ENCODE measurements at regions not wholly inside any gene's neighbourhood (a gene's known extent, or its start where the extent isn't known, plus 50 kb on each side); places are given as distances from the start of the nearest gene placed in this dataset.

DNA sequence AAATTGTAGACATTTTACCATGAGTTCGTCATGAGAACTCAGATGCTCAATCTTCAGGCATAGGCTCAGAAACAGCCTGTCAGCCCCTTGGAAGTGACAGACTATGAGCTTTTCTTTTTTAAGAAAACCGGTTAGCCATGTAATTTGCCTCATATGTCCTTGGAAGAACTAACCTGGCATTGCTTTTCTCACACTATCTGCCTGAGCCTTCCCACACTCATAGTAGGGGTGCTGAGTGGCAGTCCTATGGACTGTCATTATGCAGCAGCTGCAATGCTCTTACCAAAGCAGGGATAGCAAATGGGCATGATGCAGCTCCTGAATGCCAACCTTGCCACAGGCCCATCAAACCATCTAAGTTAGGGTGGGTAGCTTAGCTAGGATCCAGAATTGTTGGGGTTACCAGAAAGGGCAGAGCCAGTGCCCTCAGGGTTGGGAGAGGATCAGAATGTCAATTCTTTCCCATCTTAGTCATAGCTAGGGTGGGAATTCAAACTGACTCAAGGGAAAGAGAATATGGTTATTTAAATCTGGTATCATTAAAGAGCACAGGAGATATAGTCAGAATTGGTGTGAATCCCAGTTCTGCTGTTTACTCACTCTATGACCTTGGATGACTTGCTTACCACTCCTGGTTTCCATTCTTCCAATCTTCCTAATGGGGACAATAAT, 230.6 kb upstream of the CPEB2 start:
- no peak overlapping the region for H3K27ac ChIP-seq (ENCODE audit: low read length)
- H3K27me3 ChIP-seq (ENCODE audit: control insufficient read depth, insufficient read depth, low read length): no peaks in the 10 kb centered on the region
- no peak overlapping the region for H3K4me3 ChIP-seq (ENCODE audit: low read length)
- H3K9me3 ChIP-seq (ENCODE audit: control insufficient read depth, low read depth, low read length): no peaks in the 10 kb centered on the region
- no peaks in the 10 kb centered on the region for H3K4me1 ChIP-seq (ENCODE audit: control insufficient read depth, insufficient read depth, low read length)
- no CpG with 5 or more reads among the region's 2 CpGs for WGBS (ENCODE audit: insufficient coverage, low lambda C conversion rate)
- H3K36me3 ChIP-seq (ENCODE audit: control insufficient read depth, insufficient read depth, low read length): no peaks in the 10 kb centered on the region
- no peak for DNase-seq

DNA sequence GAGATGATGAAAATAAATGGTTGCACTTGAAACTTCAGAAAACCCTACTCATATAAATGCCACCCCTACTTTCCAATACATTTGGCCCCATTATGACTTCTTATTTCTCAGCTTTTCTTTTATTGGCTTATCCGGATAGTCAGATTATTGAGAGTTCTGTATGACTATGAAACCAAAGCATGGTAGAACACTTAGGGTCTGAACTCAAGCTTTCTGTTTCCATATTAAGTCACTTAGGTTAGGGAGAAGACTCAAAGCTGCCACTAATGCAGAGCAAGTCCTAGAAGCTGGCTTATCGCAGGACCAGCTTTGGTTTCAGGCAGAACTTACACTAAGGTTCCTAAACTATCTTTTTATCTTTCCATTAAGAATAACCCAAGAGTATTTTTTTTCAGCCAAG, 229.9 kb upstream of the CPEB2 start:
- no peak for DNase-seq
- H3K4me1 ChIP-seq (ENCODE audit: control insufficient read depth, insufficient read depth, low read length): no peaks in the 10 kb centered on the region
- H3K27ac ChIP-seq (ENCODE audit: low read length): no peak overlapping the region
- H3K9me3 ChIP-seq (ENCODE audit: control insufficient read depth, low read depth, low read length): no peaks in the 10 kb centered on the region
- WGBS (ENCODE audit: insufficient coverage, low lambda C conversion rate): no CpG with 5 or more reads among the region's 2 CpGs
- H3K4me3 ChIP-seq (ENCODE audit: low read length): no peak overlapping the region
- no peaks in the 10 kb centered on the region for H3K36me3 ChIP-seq (ENCODE audit: control insufficient read depth, insufficient read depth, low read length)
- H3K27me3 ChIP-seq (ENCODE audit: control insufficient read depth, insufficient read depth, low read length): no peaks in the 10 kb centered on the region

DNA sequence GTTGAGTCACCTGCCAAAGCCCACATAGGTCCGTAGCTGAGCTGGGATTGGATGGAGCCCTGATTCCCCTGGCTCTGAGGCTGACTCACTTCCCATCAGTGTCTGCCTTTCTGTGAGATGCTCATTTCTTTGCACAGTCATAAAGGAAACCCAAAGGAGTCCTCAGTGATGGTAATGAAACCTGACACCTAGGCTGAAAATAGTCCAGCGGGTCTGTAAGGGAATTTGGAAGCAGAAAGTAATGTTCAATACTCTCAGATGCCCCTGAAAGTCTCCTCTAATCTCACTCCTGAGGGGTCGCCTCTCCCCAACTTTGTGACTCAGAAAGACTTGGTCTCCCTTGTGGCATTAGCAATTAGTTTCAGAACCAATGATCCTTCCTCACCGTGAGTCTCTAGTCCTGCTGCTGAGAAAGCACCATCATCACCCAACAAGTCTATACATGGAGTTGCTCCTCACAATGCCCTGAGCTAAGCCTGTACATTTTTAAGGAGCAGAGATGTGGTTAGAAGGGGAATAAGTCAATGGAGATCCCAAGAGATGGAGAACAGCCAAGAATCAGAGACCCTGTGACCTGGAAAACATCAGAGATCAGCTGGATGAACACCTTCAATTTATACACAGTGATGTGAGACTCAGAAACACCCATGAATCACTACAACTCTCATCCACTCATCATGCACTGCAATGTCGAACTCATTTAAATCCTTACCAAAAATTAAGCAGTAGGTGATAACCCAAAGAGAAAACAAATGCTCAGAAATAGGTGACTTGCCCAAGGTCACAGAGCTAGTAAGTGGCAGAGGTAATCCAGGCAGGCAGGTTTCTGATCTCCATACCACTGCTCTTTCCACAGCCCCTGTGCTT, 219.0 kb upstream of the CPEB2 start:
- no peak overlapping the region for H3K27ac ChIP-seq (ENCODE audit: low read length)
- H3K36me3 ChIP-seq (ENCODE audit: control insufficient read depth, insufficient read depth, low read length): no peaks in the 10 kb centered on the region
- no peak for DNase-seq
- H3K27me3 ChIP-seq (ENCODE audit: control insufficient read depth, insufficient read depth, low read length): no peaks in the 10 kb centered on the region
- 100% methylated on average over 1 of the region's 5 CpGs for WGBS (ENCODE audit: insufficient coverage, low lambda C conversion rate)
- no peak overlapping the region for H3K4me3 ChIP-seq (ENCODE audit: low read length)
- no peaks in the 10 kb centered on the region for H3K4me1 ChIP-seq (ENCODE audit: control insufficient read depth, insufficient read depth, low read length)
- H3K9me3 ChIP-seq (ENCODE audit: control insufficient read depth, low read depth, low read length): no peaks in the 10 kb centered on the region

DNA sequence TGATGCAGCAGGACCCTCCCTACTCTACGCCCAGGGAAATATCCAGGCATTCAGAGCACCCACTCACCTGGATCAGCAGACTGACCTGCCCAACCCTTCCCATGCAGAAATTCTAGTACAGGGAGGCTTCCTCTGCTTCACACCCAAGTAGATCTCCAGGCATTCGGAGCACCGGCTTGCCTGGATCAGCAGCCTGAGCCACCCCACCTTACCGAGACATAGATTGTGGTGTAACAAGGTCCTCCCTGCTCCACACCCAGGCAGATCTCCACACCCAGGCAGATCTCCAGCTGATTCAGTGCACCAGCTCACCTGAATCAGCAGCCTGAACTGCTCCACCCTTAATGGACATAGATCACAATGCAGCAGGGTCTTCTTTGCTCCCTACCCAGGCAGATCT, 215.1 kb upstream of the CPEB2 start:
- Histone ChIP-seq H3K27me3 (ENCODE audit: control insufficient read depth, insufficient read depth, low read length) (no peaks in the 10 kb centered on the region), H3K4me3 (ENCODE audit: low read length) (no peak overlapping the region), H3K27ac (ENCODE audit: low read length) (no peak overlapping the region), H3K36me3 (ENCODE audit: control insufficient read depth, insufficient read depth, low read length) (no peaks in the 10 kb centered on the region), H3K4me1 (ENCODE audit: control insufficient read depth, insufficient read depth, low read length) (no peaks in the 10 kb centered on the region), H3K9me3 (ENCODE audit: control insufficient read depth, low read depth, low read length) (no peaks in the 10 kb centered on the region)
- no peak for DNase-seq
- no CpG with 5 or more reads among the region's 4 CpGs for WGBS (ENCODE audit: insufficient coverage, low lambda C conversion rate)

DNA sequence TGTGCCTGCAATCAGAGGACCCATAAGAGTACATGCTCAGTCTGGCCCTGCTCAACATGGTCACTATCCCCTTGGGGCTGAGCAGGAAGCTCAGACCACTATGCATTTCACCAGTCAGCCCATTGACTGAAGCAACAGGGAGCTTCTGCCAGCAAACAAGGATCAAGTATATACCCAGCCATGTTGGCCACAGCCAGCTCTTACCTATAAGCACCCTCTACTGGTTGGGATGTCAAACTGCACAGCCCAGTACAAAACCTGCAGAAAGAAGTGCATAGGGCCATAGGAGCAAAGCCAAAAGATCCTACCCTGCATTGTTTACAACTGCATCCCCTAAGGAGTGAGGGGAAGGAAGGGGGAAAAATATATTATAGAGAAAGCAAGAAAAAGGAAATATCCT, 214.4 kb upstream of the CPEB2 start:
- Histone ChIP-seq H3K4me1 (ENCODE audit: control insufficient read depth, insufficient read depth, low read length) (no peaks in the 10 kb centered on the region), H3K27me3 (ENCODE audit: control insufficient read depth, insufficient read depth, low read length) (no peaks in the 10 kb centered on the region), H3K27ac (ENCODE audit: low read length) (no peak overlapping the region), H3K4me3 (ENCODE audit: low read length) (no peak overlapping the region), H3K36me3 (ENCODE audit: control insufficient read depth, insufficient read depth, low read length) (no peaks in the 10 kb centered on the region), H3K9me3 (ENCODE audit: control insufficient read depth, low read depth, low read length) (no peaks in the 10 kb centered on the region)
- DNase-seq: no peak

DNA sequence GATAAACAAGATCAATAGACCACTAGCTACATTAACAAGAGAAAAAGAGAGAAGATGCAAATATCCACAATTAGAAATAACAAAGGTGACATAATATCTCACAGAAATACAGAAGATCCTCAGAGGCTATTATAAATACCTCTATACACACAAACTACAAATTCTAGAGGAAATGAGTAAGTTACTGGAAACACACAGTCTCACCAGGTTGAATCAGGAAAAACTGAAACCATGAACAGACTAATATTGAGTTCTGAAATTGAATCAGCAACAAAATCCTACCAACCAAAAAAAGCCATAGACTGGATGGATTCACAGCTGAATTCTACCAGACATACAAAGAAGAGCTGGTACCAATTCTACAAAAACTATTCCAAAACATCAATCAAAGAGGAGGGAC, 211.8 kb upstream of the CPEB2 start:
- Histone ChIP-seq H3K9me3 (ENCODE audit: control insufficient read depth, low read depth, low read length) (no peaks in the 10 kb centered on the region), H3K4me1 (ENCODE audit: control insufficient read depth, insufficient read depth, low read length) (no peaks in the 10 kb centered on the region), H3K36me3 (ENCODE audit: control insufficient read depth, insufficient read depth, low read length) (no peaks in the 10 kb centered on the region), H3K27ac (ENCODE audit: low read length) (no peak overlapping the region), H3K4me3 (ENCODE audit: low read length) (no peak overlapping the region), H3K27me3 (ENCODE audit: control insufficient read depth, insufficient read depth, low read length) (no peaks in the 10 kb centered on the region)
- DNase-seq: no peak

DNA sequence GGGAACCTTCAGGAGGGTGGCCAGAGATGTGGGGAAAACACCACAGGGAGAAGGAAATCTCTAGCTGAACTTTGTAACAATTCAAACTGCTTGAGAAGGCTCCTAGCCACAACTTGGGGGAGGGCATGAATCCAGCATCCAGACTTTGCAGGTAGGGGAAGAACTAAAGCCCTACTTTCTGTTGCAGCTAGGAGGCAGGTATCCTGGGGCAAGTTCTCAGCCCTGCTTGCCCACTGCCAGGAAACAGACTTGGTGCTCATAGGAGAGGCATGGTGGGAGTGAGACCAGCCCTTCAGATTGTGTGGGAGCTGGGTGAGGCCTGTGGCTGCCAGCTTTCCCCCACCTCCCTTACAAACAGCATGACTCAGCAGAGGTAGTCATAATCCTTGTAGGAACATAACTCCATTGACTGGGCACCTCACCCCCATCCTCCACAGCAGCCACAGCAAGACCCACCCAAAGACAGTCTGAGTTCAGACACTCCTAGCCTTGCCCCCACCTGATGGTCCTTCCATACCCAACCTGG, 209.5 kb upstream of the CPEB2 start:
- Histone ChIP-seq H3K4me1 (ENCODE audit: control insufficient read depth, insufficient read depth, low read length) (no peaks in the 10 kb centered on the region), H3K27ac (ENCODE audit: low read length) (no peak overlapping the region), H3K27me3 (ENCODE audit: control insufficient read depth, insufficient read depth, low read length) (no peaks in the 10 kb centered on the region), H3K9me3 (ENCODE audit: control insufficient read depth, low read depth, low read length) (no peaks in the 10 kb centered on the region), H3K4me3 (ENCODE audit: low read length) (no peak overlapping the region), H3K36me3 (ENCODE audit: control insufficient read depth, insufficient read depth, low read length) (no peaks in the 10 kb centered on the region)
- no peak for DNase-seq

DNA sequence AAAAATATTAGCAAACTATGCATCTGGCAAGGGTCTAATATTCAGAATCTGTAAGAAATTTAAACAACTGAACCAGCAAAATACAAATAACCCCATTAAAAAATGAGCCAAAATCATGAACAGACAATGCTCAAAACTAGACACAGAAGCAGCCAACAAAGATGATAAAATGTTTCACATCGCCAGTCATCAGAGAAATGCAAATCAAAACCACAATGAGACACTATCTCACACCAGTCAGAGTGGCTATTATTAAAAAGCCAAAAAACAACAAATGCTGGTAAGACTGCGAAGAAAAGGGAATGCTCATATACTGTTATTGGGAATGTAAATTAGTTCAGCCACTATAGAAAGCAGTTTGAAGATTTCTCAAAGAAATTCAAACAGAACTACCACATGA, 201.3 kb upstream of the CPEB2 start:
- WGBS (ENCODE audit: insufficient coverage, low lambda C conversion rate): 100% methylated on average over 1 of the region's 2 CpGs
- H3K4me3 ChIP-seq (ENCODE audit: low read length): no peak overlapping the region

DNA sequence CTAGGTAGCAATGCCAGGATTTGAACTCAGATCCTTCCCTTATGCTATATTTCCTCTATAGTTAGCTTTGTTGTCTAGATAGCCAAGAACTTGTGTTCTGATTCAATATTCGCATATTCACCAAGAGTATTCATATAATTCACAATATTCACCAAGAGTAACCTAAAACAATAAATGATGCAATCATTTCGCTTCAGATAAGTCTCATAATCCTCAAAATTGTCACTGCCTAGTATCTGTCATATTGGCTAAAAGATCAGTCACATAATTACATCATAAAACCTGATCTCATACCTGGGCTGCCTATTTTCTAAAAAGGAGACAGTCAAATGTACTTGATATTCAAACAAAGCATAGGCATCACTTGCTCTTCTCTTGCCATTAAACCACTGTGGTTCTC, 199.7 kb upstream of the CPEB2 start:
- DNase-seq: no peak
- H3K27ac ChIP-seq (ENCODE audit: low read length): no peak overlapping the region
- H3K4me3 ChIP-seq (ENCODE audit: low read length): no peak overlapping the region
- no peaks in the 10 kb centered on the region for H3K36me3 ChIP-seq (ENCODE audit: control insufficient read depth, insufficient read depth, low read length)
- WGBS (ENCODE audit: insufficient coverage, low lambda C conversion rate): 80% methylated on average over 2 of the region's 2 CpGs
- H3K4me1 ChIP-seq (ENCODE audit: control insufficient read depth, insufficient read depth, low read length): no peaks in the 10 kb centered on the region
- no peaks in the 10 kb centered on the region for H3K9me3 ChIP-seq (ENCODE audit: control insufficient read depth, low read depth, low read length)
- no peaks in the 10 kb centered on the region for H3K27me3 ChIP-seq (ENCODE audit: control insufficient read depth, insufficient read depth, low read length)

More for the DNA sequence above, 201.3 kb upstream of the CPEB2 start:
- Histone ChIP-seq H3K36me3 (ENCODE audit: control insufficient read depth, insufficient read depth, low read length) (no peaks in the 10 kb centered on the region), H3K4me1 (ENCODE audit: control insufficient read depth, insufficient read depth, low read length) (no peaks in the 10 kb centered on the region), H3K9me3 (ENCODE audit: control insufficient read depth, low read depth, low read length) (no peaks in the 10 kb centered on the region), H3K27me3 (ENCODE audit: control insufficient read depth, insufficient read depth, low read length) (no peaks in the 10 kb centered on the region), H3K27ac (ENCODE audit: low read length) (no peak overlapping the region)
- DNase-seq: no peak

DNA sequence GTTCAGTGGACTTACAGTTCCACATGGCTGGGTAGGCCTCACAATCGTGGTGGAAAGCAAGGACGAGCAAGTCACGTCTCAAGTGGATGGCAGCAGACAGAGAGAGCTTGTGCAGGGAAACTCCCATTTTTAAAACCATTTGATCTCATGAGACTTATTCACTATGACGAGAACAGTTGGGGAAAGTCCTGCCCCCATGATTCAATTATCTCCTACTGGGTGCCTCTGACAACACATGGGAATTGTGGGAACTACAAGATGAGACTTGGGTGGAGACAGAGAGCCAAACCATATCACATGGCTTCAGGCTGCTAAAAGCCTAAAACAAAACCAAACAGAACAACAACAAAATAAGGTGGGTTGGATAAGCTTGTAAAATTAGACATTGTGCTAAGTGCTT, 194.4 kb upstream of the CPEB2 start:
- DNase-seq: no peak
- Histone ChIP-seq H3K27me3 (ENCODE audit: control insufficient read depth, insufficient read depth, low read length) (no peaks in the 10 kb centered on the region), H3K9me3 (ENCODE audit: control insufficient read depth, low read depth, low read length) (no peaks in the 10 kb centered on the region), H3K36me3 (ENCODE audit: control insufficient read depth, insufficient read depth, low read length) (no peaks in the 10 kb centered on the region), H3K4me3 (ENCODE audit: low read length) (no peak overlapping the region), H3K4me1 (ENCODE audit: control insufficient read depth, insufficient read depth, low read length) (no peaks in the 10 kb centered on the region), H3K27ac (ENCODE audit: low read length) (no peak overlapping the region)
- no CpG with 5 or more reads among the region's 4 CpGs for WGBS (ENCODE audit: insufficient coverage, low lambda C conversion rate)

DNA sequence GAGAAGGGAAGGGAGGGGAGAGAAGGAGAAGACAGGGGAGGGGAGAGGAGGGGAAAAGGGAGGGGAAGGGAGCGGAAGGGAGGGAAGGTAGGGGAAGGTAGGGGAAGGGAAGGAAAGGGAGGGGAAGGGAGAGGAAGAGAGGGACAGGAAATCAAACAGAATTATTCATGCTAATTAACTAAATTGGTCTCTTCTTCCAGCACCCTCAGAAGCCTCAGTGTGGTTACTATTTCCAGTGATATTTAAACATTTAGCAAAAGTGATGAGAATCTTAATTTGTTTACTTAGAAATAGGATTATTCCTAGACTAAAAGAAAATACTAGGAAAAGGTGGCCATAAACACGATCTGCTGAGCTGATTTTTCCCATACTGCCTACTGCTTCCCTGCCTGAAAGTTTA, 193.1 kb upstream of the CPEB2 start:
- Histone ChIP-seq H3K4me1 (ENCODE audit: control insufficient read depth, insufficient read depth, low read length) (no peaks in the 10 kb centered on the region), H3K4me3 (ENCODE audit: low read length) (no peak overlapping the region), H3K27ac (ENCODE audit: low read length) (no peak overlapping the region), H3K27me3 (ENCODE audit: control insufficient read depth, insufficient read depth, low read length) (no peaks in the 10 kb centered on the region), H3K9me3 (ENCODE audit: control insufficient read depth, low read depth, low read length) (no peaks in the 10 kb centered on the region), H3K36me3 (ENCODE audit: control insufficient read depth, insufficient read depth, low read length) (no peaks in the 10 kb centered on the region)
- DNase-seq: no peak
- WGBS (ENCODE audit: insufficient coverage, low lambda C conversion rate): 100% methylated on average over 1 of the region's 2 CpGs
